Cerebellar nuclear complex (tissue), 1 donor: ENCODE measurements at regions not wholly inside any gene's neighbourhood (a gene's known extent, or its start where the extent isn't known, plus 50 kb on each side); places are given as distances from the start of the nearest gene placed in this dataset.

Experiments used
- DNase-seq, 2 experiments: peaks; one replicate each; lab custom pipeline; 2025; lab: John Stamatoyannopoulos, UW

DNA sequence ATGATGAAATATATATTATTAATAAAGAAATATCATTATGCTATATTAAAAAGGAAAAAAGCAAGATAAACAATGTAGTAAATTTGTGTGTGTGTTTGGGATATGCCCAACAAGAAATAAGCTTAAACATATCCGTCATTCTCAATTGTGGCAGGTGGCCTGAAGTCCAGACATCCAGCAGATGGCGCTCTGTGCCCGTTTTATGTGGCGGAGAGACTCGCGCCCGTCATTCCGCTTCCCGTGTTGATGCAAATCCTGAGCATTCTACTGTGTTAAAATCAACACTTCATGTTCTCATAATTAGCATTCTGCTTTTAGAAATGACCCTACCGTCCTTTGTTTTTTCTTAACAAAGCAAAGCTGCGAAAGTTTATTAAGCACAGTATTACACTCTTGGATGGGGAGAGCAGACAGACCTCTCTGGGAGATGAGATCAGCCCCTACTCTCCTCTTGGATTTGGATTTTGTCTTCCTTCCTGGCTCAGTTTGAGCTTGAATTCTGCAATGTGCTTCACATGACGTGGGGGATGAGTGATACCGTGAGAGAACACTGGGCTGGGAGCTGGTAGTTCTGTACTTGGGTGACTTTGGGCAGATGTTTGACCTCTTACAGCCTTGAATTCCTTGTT is 125.8 kb downstream of the MCHR2 start:
- peak in 1 of 2 experiments; percentile 59 for DNase-seq
